ENCODE measurements at regions not wholly inside any gene's neighbourhood (a gene's known extent, or its start where the extent isn't known, plus 50 kb on each side); places are given as distances from the start of the nearest gene placed in this dataset.

DNA sequence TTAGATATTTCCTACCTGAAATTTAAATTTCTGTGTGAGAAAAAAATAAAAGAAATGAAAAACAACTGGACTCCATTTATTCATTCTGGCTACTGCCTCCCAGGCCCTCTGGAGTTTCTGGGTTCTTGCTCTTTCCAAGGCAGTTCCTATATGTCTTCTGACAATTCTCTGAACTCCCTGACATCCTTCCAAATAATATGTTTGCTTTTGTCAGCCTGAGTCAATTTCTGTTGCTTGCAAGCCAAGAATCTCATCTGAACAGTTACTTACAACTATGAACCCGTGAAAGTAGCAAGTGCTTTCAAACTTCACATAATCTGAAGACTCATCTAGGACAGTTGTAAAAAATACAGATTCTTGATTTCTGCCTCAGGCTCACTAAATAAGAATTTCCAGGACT is 216.7 kb upstream of the NPVF start:
- H3K27me3 ChIP-seq (ENCODE audit: insufficient read depth, low read depth, low read length): no peaks in the 10 kb centered on the region
- H3K9me3 ChIP-seq (ENCODE audit: low read length): peaks cover 2% of the 10 kb centered on the region
- no peak overlapping the region for H2AFZ ChIP-seq (ENCODE audit: low read depth, low read length)
- H3K4me2 ChIP-seq (ENCODE audit: low read length): no peak overlapping the region
- no peaks in the 10 kb centered on the region for H3K36me3 ChIP-seq (ENCODE audit: insufficient read depth, low read length)
- no peak overlapping the region for H3K9ac ChIP-seq (ENCODE audit: low read length)
- no peaks in the 10 kb centered on the region for H3K79me2 ChIP-seq (replicated peaks; ENCODE audit: insufficient read depth, low read length)
- no peak overlapping the region for H3K4me3 ChIP-seq (ENCODE audit: low read length)
- no peaks in the 10 kb centered on the region for H4K20me1 ChIP-seq (ENCODE audit: insufficient read depth)
- H3K9me2 ChIP-seq (ENCODE audit: insufficient read depth, low read length): no peaks in the 10 kb centered on the region
- TF ChIP-seq, protein P1, sequence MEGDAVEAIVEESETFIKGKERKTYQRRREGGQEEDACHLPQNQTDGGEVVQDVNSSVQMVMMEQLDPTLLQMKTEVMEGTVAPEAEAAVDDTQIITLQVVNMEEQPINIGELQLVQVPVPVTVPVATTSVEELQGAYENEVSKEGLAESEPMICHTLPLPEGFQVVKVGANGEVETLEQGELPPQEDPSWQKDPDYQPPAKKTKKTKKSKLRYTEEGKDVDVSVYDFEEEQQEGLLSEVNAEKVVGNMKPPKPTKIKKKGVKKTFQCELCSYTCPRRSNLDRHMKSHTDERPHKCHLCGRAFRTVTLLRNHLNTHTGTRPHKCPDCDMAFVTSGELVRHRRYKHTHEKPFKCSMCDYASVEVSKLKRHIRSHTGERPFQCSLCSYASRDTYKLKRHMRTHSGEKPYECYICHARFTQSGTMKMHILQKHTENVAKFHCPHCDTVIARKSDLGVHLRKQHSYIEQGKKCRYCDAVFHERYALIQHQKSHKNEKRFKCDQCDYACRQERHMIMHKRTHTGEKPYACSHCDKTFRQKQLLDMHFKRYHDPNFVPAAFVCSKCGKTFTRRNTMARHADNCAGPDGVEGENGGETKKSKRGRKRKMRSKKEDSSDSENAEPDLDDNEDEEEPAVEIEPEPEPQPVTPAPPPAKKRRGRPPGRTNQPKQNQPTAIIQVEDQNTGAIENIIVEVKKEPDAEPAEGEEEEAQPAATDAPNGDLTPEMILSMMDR (IDR thresholded peaks at IDR 0.05; ENCODE audit: poor library complexity, severe bottlenecking): no peak
- TF ChIP-seq POLR2AphosphoS5 (IDR thresholded peaks at IDR 0.05) (no peak), EZH2 (IDR thresholded peaks at IDR 0.05; ENCODE audit: borderline replicate concordance, insufficient read depth, low read length, poor library complexity, severe bottlenecking) (no peak), SMC3 (conservative IDR thresholded peaks at IDR 0.05; ENCODE audit: poor library complexity) (no peak), RAD21 (conservative IDR thresholded peaks at IDR 0.05) (no peak), TAF1 (IDR thresholded peaks at IDR 0.05; ENCODE audit: low read depth) (no peak)
- H3K27ac ChIP-seq (ENCODE audit: low read length): no peak overlapping the region
- no peaks in the 10 kb centered on the region for H3F3A ChIP-seq (ENCODE audit: insufficient read depth, low read length, poor library complexity, severe bottlenecking)

DNA sequence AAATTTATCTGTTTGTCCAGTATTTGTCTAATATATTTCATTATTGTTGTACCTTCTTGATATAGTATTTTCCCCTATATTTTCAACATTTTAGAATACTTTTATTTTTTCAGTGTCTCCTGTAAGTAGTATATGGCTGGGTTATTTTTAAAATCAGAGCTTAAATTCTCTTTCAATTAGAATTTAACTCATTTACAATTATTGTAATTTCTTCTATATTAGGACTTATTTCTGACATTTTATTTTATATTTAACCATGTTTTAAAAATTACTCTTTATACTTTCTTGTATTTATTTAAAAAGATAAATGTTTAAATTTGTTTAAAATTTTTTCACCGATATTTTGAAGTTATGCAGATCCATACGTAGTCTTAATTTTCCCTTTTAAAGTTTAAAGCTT is 220.0 kb upstream of the NPVF start:
- Histone ChIP-seq H3K36me3 (ENCODE audit: insufficient read depth, low read length) (no peaks in the 10 kb centered on the region), H3K4me2 (ENCODE audit: low read length) (no peak overlapping the region), H3F3A (ENCODE audit: insufficient read depth, low read length, poor library complexity, severe bottlenecking) (no peaks in the 10 kb centered on the region), H3K4me3 (ENCODE audit: low read length) (no peak overlapping the region), H4K20me1 (ENCODE audit: insufficient read depth) (no peaks in the 10 kb centered on the region), H3K9me2 (ENCODE audit: insufficient read depth, low read length) (no peaks in the 10 kb centered on the region), H3K9ac (ENCODE audit: low read length) (no peak overlapping the region), H3K27ac (ENCODE audit: low read length) (no peak overlapping the region), H3K9me3 (ENCODE audit: low read length) (peaks cover 2% of the 10 kb centered on the region), H3K79me2 (replicated peaks; ENCODE audit: insufficient read depth, low read length) (no peaks in the 10 kb centered on the region), H2AFZ (ENCODE audit: low read depth, low read length) (no peak overlapping the region), H3K27me3 (ENCODE audit: insufficient read depth, low read depth, low read length) (no peaks in the 10 kb centered on the region)
- TF ChIP-seq SMC3 (conservative IDR thresholded peaks at IDR 0.05; ENCODE audit: poor library complexity): no peak
- no peak for TF ChIP-seq RAD21 (conservative IDR thresholded peaks at IDR 0.05)
- no peak for TF ChIP-seq EZH2 (IDR thresholded peaks at IDR 0.05; ENCODE audit: borderline replicate concordance, insufficient read depth, low read length, poor library complexity, severe bottlenecking)
- TF ChIP-seq POLR2AphosphoS5 (IDR thresholded peaks at IDR 0.05): no peak
- TF ChIP-seq, protein P2, sequence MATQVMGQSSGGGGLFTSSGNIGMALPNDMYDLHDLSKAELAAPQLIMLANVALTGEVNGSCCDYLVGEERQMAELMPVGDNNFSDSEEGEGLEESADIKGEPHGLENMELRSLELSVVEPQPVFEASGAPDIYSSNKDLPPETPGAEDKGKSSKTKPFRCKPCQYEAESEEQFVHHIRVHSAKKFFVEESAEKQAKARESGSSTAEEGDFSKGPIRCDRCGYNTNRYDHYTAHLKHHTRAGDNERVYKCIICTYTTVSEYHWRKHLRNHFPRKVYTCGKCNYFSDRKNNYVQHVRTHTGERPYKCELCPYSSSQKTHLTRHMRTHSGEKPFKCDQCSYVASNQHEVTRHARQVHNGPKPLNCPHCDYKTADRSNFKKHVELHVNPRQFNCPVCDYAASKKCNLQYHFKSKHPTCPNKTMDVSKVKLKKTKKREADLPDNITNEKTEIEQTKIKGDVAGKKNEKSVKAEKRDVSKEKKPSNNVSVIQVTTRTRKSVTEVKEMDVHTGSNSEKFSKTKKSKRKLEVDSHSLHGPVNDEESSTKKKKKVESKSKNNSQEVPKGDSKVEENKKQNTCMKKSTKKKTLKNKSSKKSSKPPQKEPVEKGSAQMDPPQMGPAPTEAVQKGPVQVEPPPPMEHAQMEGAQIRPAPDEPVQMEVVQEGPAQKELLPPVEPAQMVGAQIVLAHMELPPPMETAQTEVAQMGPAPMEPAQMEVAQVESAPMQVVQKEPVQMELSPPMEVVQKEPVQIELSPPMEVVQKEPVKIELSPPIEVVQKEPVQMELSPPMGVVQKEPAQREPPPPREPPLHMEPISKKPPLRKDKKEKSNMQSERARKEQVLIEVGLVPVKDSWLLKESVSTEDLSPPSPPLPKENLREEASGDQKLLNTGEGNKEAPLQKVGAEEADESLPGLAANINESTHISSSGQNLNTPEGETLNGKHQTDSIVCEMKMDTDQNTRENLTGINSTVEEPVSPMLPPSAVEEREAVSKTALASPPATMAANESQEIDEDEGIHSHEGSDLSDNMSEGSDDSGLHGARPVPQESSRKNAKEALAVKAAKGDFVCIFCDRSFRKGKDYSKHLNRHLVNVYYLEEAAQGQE (IDR thresholded peaks at IDR 0.05; ENCODE audit: borderline replicate concordance): no peak
- TF ChIP-seq EP300 (conservative IDR thresholded peaks at IDR 0.05; ENCODE audit: poor library complexity, severe bottlenecking): no peak

DNA sequence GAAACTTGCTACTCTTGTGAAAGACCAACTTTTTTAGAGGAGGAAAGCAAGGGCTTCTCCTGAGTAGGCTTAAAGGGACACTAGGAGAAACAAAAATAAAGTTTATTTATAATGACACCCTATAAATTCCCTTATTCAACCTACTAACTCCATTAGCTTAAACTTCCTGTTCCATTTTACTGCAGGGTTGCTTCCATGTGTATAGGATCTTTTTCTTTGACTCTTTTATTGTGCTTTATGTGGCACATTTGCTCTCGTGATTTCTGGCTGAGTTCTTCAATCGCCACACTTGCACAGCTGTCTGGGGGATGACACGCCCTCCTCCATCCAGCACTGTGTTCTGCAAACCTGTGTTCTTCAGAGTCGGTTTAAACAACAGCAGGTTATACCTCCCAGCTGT is 225.7 kb upstream of the NPVF start:
- Histone ChIP-seq H3K9me3 (ENCODE audit: low read length) (no peaks in the 10 kb centered on the region), H3K27me3 (ENCODE audit: insufficient read depth, low read depth, low read length) (no peaks in the 10 kb centered on the region), H3K36me3 (ENCODE audit: insufficient read depth, low read length) (no peaks in the 10 kb centered on the region), H3K27ac (ENCODE audit: low read length) (no peak overlapping the region), H3K4me2 (ENCODE audit: low read length) (no peak overlapping the region), H2AFZ (ENCODE audit: low read depth, low read length) (no peak overlapping the region), H3F3A (ENCODE audit: insufficient read depth, low read length, poor library complexity, severe bottlenecking) (no peaks in the 10 kb centered on the region), H3K4me3 (ENCODE audit: low read length) (no peak overlapping the region), H3K9me2 (ENCODE audit: insufficient read depth, low read length) (no peaks in the 10 kb centered on the region), H4K20me1 (ENCODE audit: insufficient read depth) (no peaks in the 10 kb centered on the region), H3K79me2 (replicated peaks; ENCODE audit: insufficient read depth, low read length) (no peaks in the 10 kb centered on the region), H3K9ac (ENCODE audit: low read length) (no peak overlapping the region)
- TF ChIP-seq RAD21 (conservative IDR thresholded peaks at IDR 0.05) (no peak), EZH2 (IDR thresholded peaks at IDR 0.05; ENCODE audit: borderline replicate concordance, insufficient read depth, low read length, poor library complexity, severe bottlenecking) (no peak), POLR2AphosphoS5 (IDR thresholded peaks at IDR 0.05) (no peak), SMC3 (conservative IDR thresholded peaks at IDR 0.05; ENCODE audit: poor library complexity) (no peak), EP300 (conservative IDR thresholded peaks at IDR 0.05; ENCODE audit: poor library complexity, severe bottlenecking) (no peak), TAF1 (IDR thresholded peaks at IDR 0.05; ENCODE audit: low read depth) (no peak), MXI1 (conservative IDR thresholded peaks at IDR 0.05; ENCODE audit: poor library complexity, severe bottlenecking) (no peak)
- TF ChIP-seq, protein P1 (IDR thresholded peaks at IDR 0.05; ENCODE audit: poor library complexity, severe bottlenecking): no peak
- TF ChIP-seq, protein P2 (IDR thresholded peaks at IDR 0.05; ENCODE audit: borderline replicate concordance): no peak

All from neural cell (in vitro differentiated cells).